ENCODE measurements at regions not wholly inside any gene's neighbourhood (a gene's known extent, or its start where the extent isn't known, plus 50 kb on each side); places are given as distances from the start of the nearest gene placed in this dataset.

DNA sequence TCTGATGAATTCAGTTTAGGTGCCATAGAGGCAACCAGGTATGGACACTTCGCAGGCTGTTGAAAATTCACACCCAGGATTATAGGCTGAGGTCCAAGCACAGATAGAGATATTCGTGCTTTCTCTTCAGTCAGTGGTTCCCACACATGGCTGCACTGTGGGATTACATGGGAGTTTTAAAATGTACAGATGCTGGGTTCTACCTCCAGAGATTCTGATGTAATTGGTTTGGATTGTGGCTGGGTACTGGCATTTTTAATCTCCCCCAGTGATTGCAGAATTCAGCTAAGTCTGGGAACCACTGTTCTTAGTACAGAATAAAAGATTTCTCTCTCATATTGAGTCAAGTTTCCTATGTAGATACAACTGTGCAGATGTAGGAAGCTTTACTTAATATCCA, 91.6 kb downstream of the FOXB1 start:
- no peaks in the 10 kb centered on the region for H3K36me3 ChIP-seq (ENCODE audit: control insufficient read depth, insufficient read depth, low read length)
- Mint-ChIP-seq H3K4me3 (no peak overlapping the region), H3K9me3 (peaks cover 10% of the 10 kb centered on the region), H3K27ac (no peak overlapping the region), H3K36me3 (ENCODE audit: low read depth) (peaks cover 3% of the 10 kb centered on the region), H3K27me3 (ENCODE audit: insufficient read depth) (peaks cover 29% of the 10 kb centered on the region), H3K4me1 (no peaks in the 10 kb centered on the region)
- H3K9ac ChIP-seq (ENCODE audit: extremely low read depth, low read length, poor library complexity, severe bottlenecking) = no peak overlapping the region
- 88 to 89% methylated on average over 2 of the region's 2 CpGs for WGBS, 2 experiments (ENCODE audit: insufficient coverage in 1 of 2, insufficient read length in 1 of 2)
- no peak for DNase-seq
- no peak overlapping the region for H3K27ac ChIP-seq (ENCODE audit: low read depth, low read length)
- H3K9me3 ChIP-seq (ENCODE audit: control insufficient read depth, low read length) = no peaks in the 10 kb centered on the region
- H3K4me1 ChIP-seq (ENCODE audit: control insufficient read depth, insufficient read depth, low read length) = no peaks in the 10 kb centered on the region
- H3K27me3 ChIP-seq (ENCODE audit: control insufficient read depth, insufficient read depth, low read length, poor library complexity, severe bottlenecking) = peaks cover 1% of the 10 kb centered on the region
- H3K4me3 ChIP-seq (ENCODE audit: low read length) = no peak overlapping the region
- TF ChIP-seq, protein P1, sequence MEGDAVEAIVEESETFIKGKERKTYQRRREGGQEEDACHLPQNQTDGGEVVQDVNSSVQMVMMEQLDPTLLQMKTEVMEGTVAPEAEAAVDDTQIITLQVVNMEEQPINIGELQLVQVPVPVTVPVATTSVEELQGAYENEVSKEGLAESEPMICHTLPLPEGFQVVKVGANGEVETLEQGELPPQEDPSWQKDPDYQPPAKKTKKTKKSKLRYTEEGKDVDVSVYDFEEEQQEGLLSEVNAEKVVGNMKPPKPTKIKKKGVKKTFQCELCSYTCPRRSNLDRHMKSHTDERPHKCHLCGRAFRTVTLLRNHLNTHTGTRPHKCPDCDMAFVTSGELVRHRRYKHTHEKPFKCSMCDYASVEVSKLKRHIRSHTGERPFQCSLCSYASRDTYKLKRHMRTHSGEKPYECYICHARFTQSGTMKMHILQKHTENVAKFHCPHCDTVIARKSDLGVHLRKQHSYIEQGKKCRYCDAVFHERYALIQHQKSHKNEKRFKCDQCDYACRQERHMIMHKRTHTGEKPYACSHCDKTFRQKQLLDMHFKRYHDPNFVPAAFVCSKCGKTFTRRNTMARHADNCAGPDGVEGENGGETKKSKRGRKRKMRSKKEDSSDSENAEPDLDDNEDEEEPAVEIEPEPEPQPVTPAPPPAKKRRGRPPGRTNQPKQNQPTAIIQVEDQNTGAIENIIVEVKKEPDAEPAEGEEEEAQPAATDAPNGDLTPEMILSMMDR (conservative IDR thresholded peaks at IDR 0.05) = no peak

DNA sequence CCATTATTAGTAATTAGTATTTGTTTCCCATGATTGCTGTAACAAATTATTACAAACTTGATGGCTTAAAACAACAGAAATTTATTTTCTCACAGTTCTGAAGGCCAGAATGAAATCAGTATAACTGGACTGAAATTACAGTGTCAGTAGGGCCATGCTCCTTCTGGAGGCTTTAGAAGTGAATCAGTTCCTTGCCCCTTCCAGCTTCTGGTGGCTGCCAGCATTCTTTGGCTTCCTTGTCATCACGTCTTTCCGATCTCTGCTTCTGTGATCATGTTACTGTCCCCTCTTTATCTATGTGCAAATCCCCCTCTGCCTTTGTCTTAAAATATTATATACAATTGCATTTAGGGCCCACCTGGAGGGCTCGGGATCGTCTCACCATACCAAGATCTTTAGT, 92.0 kb downstream of the FOXB1 start:
- WGBS, 2 experiments (ENCODE audit: insufficient coverage in 1 of 2, insufficient read length in 1 of 2) = 84 to 97% methylated on average over 4 of the region's 4 CpGs

DNA sequence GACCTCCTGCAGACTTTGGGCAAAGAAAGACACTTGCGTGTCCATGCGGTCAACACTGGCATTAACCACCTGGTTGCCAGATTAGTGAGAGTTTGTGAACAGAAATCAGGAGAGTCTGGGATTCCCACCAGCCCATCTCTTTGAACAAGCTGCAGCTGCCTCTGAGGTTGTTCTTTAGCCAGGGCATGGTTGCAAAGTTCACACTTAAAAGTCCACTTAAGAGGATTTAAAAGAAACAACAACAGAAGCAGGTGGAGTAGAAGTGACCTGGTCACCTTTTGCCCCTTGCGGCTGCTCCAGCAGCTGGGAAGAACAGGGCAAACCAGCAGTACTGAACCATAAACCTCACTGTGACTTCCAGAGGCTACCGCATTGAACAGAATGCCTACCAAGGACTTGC, 97.3 kb downstream of the FOXB1 start:
- WGBS, 2 experiments (ENCODE audit: insufficient coverage in 1 of 2, insufficient read length in 1 of 2) = 91 to 95% methylated on average over 4 of the region's 4 CpGs
- Histone ChIP-seq H3K4me3 (ENCODE audit: low read length) (no peak overlapping the region), H3K4me1 (ENCODE audit: control insufficient read depth, insufficient read depth, low read length) (no peaks in the 10 kb centered on the region), H3K27me3 (ENCODE audit: control insufficient read depth, insufficient read depth, low read length, poor library complexity, severe bottlenecking) (peaks cover 12% of the 10 kb centered on the region), H3K36me3 (ENCODE audit: control insufficient read depth, insufficient read depth, low read length) (no peaks in the 10 kb centered on the region), H3K27ac (ENCODE audit: low read depth, low read length) (no peak overlapping the region), H3K9ac (ENCODE audit: extremely low read depth, low read length, poor library complexity, severe bottlenecking) (no peak overlapping the region), H3K9me3 (ENCODE audit: control insufficient read depth, low read length) (peaks cover 9% of the 10 kb centered on the region)
- TF ChIP-seq, protein P1 (conservative IDR thresholded peaks at IDR 0.05) = no peak
- Mint-ChIP-seq H3K4me1 (no peaks in the 10 kb centered on the region), H3K27ac (no peak overlapping the region), H3K27me3 (ENCODE audit: insufficient read depth) (peaks cover 20% of the 10 kb centered on the region), H3K9me3 (peaks cover 17% of the 10 kb centered on the region), H3K4me3 (no peak overlapping the region), H3K36me3 (ENCODE audit: low read depth) (peaks cover 3% of the 10 kb centered on the region)
- no peak for DNase-seq

More for the DNA sequence above, 92.0 kb downstream of the FOXB1 start:
- no peak overlapping the region for H3K27ac Mint-ChIP-seq
- Histone ChIP-seq H3K27me3 (ENCODE audit: control insufficient read depth, insufficient read depth, low read length, poor library complexity, severe bottlenecking) (peaks cover 3% of the 10 kb centered on the region), H3K36me3 (ENCODE audit: control insufficient read depth, insufficient read depth, low read length) (no peaks in the 10 kb centered on the region), H3K9me3 (ENCODE audit: control insufficient read depth, low read length) (no peaks in the 10 kb centered on the region), H3K4me3 (ENCODE audit: low read length) (no peak overlapping the region), H3K27ac (ENCODE audit: low read depth, low read length) (no peak overlapping the region), H3K4me1 (ENCODE audit: control insufficient read depth, insufficient read depth, low read length) (no peaks in the 10 kb centered on the region), H3K9ac (ENCODE audit: extremely low read depth, low read length, poor library complexity, severe bottlenecking) (no peak overlapping the region)
- no peaks in the 10 kb centered on the region for H3K4me1 Mint-ChIP-seq
- TF ChIP-seq, protein P1 (conservative IDR thresholded peaks at IDR 0.05) = no peak
- H3K27me3 Mint-ChIP-seq (ENCODE audit: insufficient read depth) = peaks cover 26% of the 10 kb centered on the region
- no peak for DNase-seq
- peaks cover 3% of the 10 kb centered on the region for H3K36me3 Mint-ChIP-seq (ENCODE audit: low read depth)
- H3K9me3 Mint-ChIP-seq = peaks cover 10% of the 10 kb centered on the region
- no peak overlapping the region for H3K4me3 Mint-ChIP-seq
